Heart right ventricle (tissue), 16 donors: ENCODE measurements at regions not wholly inside any gene's neighbourhood (a gene's known extent, or its start where the extent isn't known, plus 50 kb on each side); places are given as distances from the start of the nearest gene placed in this dataset.
"Not testable (repeated sequence)": the region's sequence is repeated elsewhere in the genome, so short reads cannot be mapped to it uniquely, and the experiment has no call there.

Experiments used
- ATAC-seq, 8 donors: fragments of 200-7000 bp; cut with Tn5 transposase; one replicate each; pipeline ENCODE4 v1.9.1; 2020; ENCODE audit warnings: mild to moderate bottlenecking in 8 of 8, moderate library complexity in 8 of 8, moderate number of reproducible peaks in 1 of 8
- DNase-seq, 2 donors: peaks; one replicate each; pipeline ENCODE4 v3.0.0-alpha.2; 2020
- H3K27ac ChIP-seq, 10 donors: fragments of 200-600 bp; sonication (generic) in 2 of 10; one replicate each; pipeline versions ENCODE4 v1.5.0 to v1.8.0; 2020 to 2022; ENCODE audit warnings: mild to moderate bottlenecking in 3 of 10
- H3K27me3 ChIP-seq, 7 donors: fragments of 200-600 bp; one replicate each; pipeline ENCODE4 v1.8.0; 2021 to 2022; ENCODE audit warnings: mild to moderate bottlenecking in 2 of 7
- H3K36me3 ChIP-seq, 9 donors: fragments of 200-600 bp; sonication (generic) in 1 of 9; one replicate each; pipeline versions ENCODE4 v1.5.0 to v1.8.0; 2020 to 2022; ENCODE audit warnings: mild to moderate bottlenecking in 2 of 9
- H3K4me1 ChIP-seq, 9 donors: fragments of 200-600 bp; sonication (generic) in 1 of 9; one replicate each; pipeline versions ENCODE4 v1.5.0 to v1.8.0; 2020 to 2022; ENCODE audit warnings: mild to moderate bottlenecking in 4 of 9
- H3K4me3 ChIP-seq, 10 donors: fragments of 200-600 bp; sonication (generic) in 2 of 10; one replicate each; pipeline versions ENCODE4 v1.5.0 to v1.8.0; 2020 to 2022; ENCODE audit warnings: mild to moderate bottlenecking in 7 of 10, moderate library complexity in 2 of 10
- H3K9me3 ChIP-seq, 11 donors: fragments of 200-600 bp in 10 of 11; sonication (generic) in 2 of 11; one replicate each; pipeline versions ENCODE4 v1.5.0 to v1.8.0; 2013 to 2022; ENCODE audit warnings: mild to moderate bottlenecking in 2 of 11, control low read depth in 1 of 11, moderate library complexity in 1 of 11
- CTCF ChIP-seq, 9 donors: fragments of 200-600 bp; sonication (generic) in 2 of 9; IDR thresholded peaks; one replicate each; pipeline versions ENCODE4 v1.5.0 to v1.8.0; 2021 to 2022; ENCODE audit warnings: antibody characterized with exemption in 9 of 9, mild to moderate bottlenecking in 5 of 9, moderate library complexity in 1 of 9
- WGBS, 2 donors: extraction: QIAGEN DNeasy Blood & Tissue Kit; methylation state at CpG; one replicate each; pipeline ENCODE4 v1.1.7; 2013; ENCODE audit warnings: inconsistent platforms in 1 of 2; 5-methylcytosine and 5-hydroxymethylcytosine counted together
- intact Hi-C, 10 donors: fragments of 100-400 bp; cut with DNase I; formaldehyde crosslinking; loops; one replicate each; pipeline versions ENCODE4 v1.11.1 to v1.14.2; 2022
- donor health status: Arrhythmogenic right ventricular cardiomyopathy.
- donor health status: ischemic (EF 13 %, LVEDD 7.1; RV severe dilation, severe dysfunction).
- donor health status: healthy with polysubstance abuse.
- donor health status: DM: no; HTN: yes; CAD: no.
- donor health status: DM: no; HTN: no; CAD: no.
- donor health status: ischemic (EF 25% LVEDD 6.9; RV normal size, moderate dysfunction).
- donor health status: ischemic (EF 25% LVEDD 5.7; RV mildly dilated, moderate dysfunction).
- donor health status: healthy.
- donor health status: DM: yes; HTN: yes; CAD: no.
- donor health status: Ischemic cardiomyopathy.
- donor health status: ischemic (EF 35%, LVEDD 5.7; RV mildly dilated, moderate dysfunction).
- donor health status: nonischemic (EF 11% LVEDD 7.7; RV severe dilation, severe dysfunction).
- donor health status: DM: yes; HTN: yes; CAD: no.
- donor health status: PGD.
- donor health status: ischemic (EF 29% LVEDD 5.4; RV normal size, mild dysfunction).
- donor health status: nonischemic (EF 23%, LVEDD 6.1; RV moderate dilation, normal function).

GRCh38 chrX:122344816-122345215 is 839.3 kb upstream of the GRIA3 start:
- Histone ChIP-seq H3K4me1 (no peaks in the 10 kb centered on the region), H3K9me3 (peaks cover 0 to 13% (median 0%) of the 10 kb centered on the region in 11 donors), H3K27me3 (no peaks in the 10 kb centered on the region), H3K4me3 (no peak overlapping the region), H3K27ac (no peak overlapping the region), H3K36me3 (no peaks in the 10 kb centered on the region)
- 87 to 94% methylated on average over 3 of the region's 3 CpGs for WGBS, 2 donors
- no peak for DNase-seq
- intact Hi-C loops, result no loop called here
- TF ChIP-seq CTCF (IDR thresholded peaks at IDR 0.05), result no peak
- no peak for ATAC-seq

GRCh38 chrX:122363112-122363795 is 820.8 kb upstream of the GRIA3 start:
- intact Hi-C loops, result no loop called here
- H3K4me1 ChIP-seq, result no peaks in the 10 kb centered on the region
- 67 to 73% methylated on average over 8 to 9 of the region's 9 CpGs for WGBS, 2 donors

GRCh38 chrX:122375533-122375932 is 808.5 kb upstream of the GRIA3 start:
- H3K27ac ChIP-seq, intact Hi-C loops, H3K27me3 ChIP-seq, DNase-seq, H3K4me3 ChIP-seq, H3K4me1 ChIP-seq, H3K36me3 ChIP-seq, H3K9me3 ChIP-seq, ATAC-seq: not testable (repeated sequence)
- WGBS, 2 donors, result 92 to 93% methylated on average over 13 of the region's 13 CpGs

More at GRCh38 chrX:122363112-122363795, 820.8 kb upstream of the GRIA3 start:
- no peaks in the 10 kb centered on the region for H3K27me3 ChIP-seq
- no peaks in the 10 kb centered on the region for H3K9me3 ChIP-seq
- H3K4me3 ChIP-seq, result no peak overlapping the region
- DNase-seq, result no peak
- H3K36me3 ChIP-seq, result no peaks in the 10 kb centered on the region
- no peak for ATAC-seq
- no peak overlapping the region for H3K27ac ChIP-seq
- no peak for TF ChIP-seq CTCF (IDR thresholded peaks at IDR 0.05)

GRCh38 chrX:122389005-122389404 is 795.1 kb upstream of the GRIA3 start:
- whole genome bisulfite sequencing, 2 donors, result 82 to 87% methylated on average over 9 to 19 of the region's 19 CpGs
- ATAC-seq (no peak), DNase-seq (no peak)
- Histone ChIP-seq H3K27ac (no peak overlapping the region), H3K4me3 (no peak overlapping the region), H3K9me3 (peaks cover 0 to 26% (median 0%) of the 10 kb centered on the region in 11 donors), H3K4me1 (no peaks in the 10 kb centered on the region), H3K27me3 (no peaks in the 10 kb centered on the region), H3K36me3 (no peaks in the 10 kb centered on the region)
- intact Hi-C loops, result no loop called here
- TF ChIP-seq CTCF (IDR thresholded peaks at IDR 0.05), result no peak

- intact Hi-C loops, result no loop called here
- no peak for ATAC-seq
- Histone ChIP-seq H3K27ac (no peak overlapping the region), H3K4me3 (no peak overlapping the region), H3K36me3 (no peaks in the 10 kb centered on the region), H3K27me3 (no peaks in the 10 kb centered on the region), H3K4me1 (no peaks in the 10 kb centered on the region), H3K9me3 (no peaks in the 10 kb centered on the region)
- no peak for DNase-seq
- no peak for TF ChIP-seq CTCF (IDR thresholded peaks at IDR 0.05)
- WGBS, 2 donors, result 86% methylated on average over 7 of the region's 7 CpGs
Observed at GRCh38 chrX:122418758-122419157, 765.3 kb upstream of the GRIA3 start.
